GM12892 (cell line): ENCODE measurements at regions not wholly inside any gene's neighbourhood (a gene's known extent, or its start where the extent isn't known, plus 50 kb on each side); places are given as distances from the start of the nearest gene placed in this dataset.

ENCODE experiments used
- POLR2A ChIP-seq: IDR thresholded peaks from 2 replicates; pipeline ENCODE4 v1.6.1; 2011; ENCODE audit warnings: low read depth, low read length, control low read depth
- POLR2AphosphoS5 ChIP-seq: IDR thresholded peaks from 2 replicates; pipeline ENCODE4 v1.6.1; 2011; ENCODE audit warnings: low read depth, low read length, control low read depth

DNA sequence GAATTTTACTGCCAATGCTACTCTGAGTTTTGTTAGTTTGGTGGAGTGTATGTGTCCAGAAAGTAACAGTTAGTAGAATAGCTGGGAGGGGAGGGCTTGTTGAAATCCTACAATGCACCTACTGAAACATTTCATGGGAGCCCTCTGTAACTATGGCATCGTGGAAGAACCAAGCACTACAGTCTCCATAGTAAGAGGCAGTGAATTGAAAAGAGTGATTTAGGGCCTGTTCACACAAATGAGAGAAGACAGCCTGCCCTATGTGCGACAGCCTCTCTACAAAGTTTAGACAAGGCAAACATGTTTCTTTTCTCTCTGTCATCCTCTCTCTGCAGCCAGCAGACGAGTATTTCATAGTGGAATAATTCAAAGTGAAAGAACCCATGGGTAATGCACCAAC lies 676.6 kb downstream of the BRINP1 start:
- no peak for TF ChIP-seq POLR2A
- TF ChIP-seq POLR2AphosphoS5: no peak
